GM12874 (cell line): ENCODE measurements at regions not wholly inside any gene's neighbourhood (a gene's known extent, or its start where the extent isn't known, plus 50 kb on each side); places are given as distances from the start of the nearest gene placed in this dataset.

ENCODE experiments used
- CTCF ChIP-seq: IDR thresholded peaks from 2 replicates; pipeline ENCODE4 v1.5.1; 2011; ENCODE audit warnings: low read depth, mild to moderate bottlenecking, control low read depth, low read length, moderate library complexity; ENCODE audit not compliant: insufficient read depth

- no peak for TF ChIP-seq CTCF
Observed at GRCh38 chr16:65837464-65837863, 529.0 kb upstream of the CDH5 start.

- no peak for TF ChIP-seq CTCF
Observed at GRCh38 chr16:65834688-65835087, 531.8 kb upstream of the CDH5 start.

- TF ChIP-seq CTCF = no peak
Observed at GRCh38 chr16:65833171-65833871, 533.2 kb upstream of the CDH5 start.

- TF ChIP-seq CTCF = no peak
Observed at GRCh38 chr16:65832679-65833078, 533.8 kb upstream of the CDH5 start.

GRCh38 chr16:65831903-65832666 is 534.4 kb upstream of the CDH5 start:
- TF ChIP-seq CTCF = no peak

- TF ChIP-seq CTCF = no peak
Observed at GRCh38 chr16:65829076-65829475, 537.4 kb upstream of the CDH5 start.

- TF ChIP-seq CTCF = no peak
Observed at GRCh38 chr16:65828296-65828695, 538.2 kb upstream of the CDH5 start.
